Esophagus squamous epithelium (tissue), 4 donors: ENCODE measurements at regions not wholly inside any gene's neighbourhood (a gene's known extent, or its start where the extent isn't known, plus 50 kb on each side); places are given as distances from the start of the nearest gene placed in this dataset.

Source experiments
- POLR2A ChIP-seq, 4 donors: fragments of 450-650 bp; IDR thresholded peaks; one replicate each; pipeline ENCODE4 v1.6.1; 2017; ENCODE audit warnings: antibody characterized with exemption in 4 of 4, mild to moderate bottlenecking in 4 of 4, moderate library complexity in 3 of 4
- TF ChIP-seq, protein P1 (sequence below), 6 experiments: fragments of 450-650 bp in 4 of 6; fragments of 200-600 bp in 2 of 6; sonication (generic) in 2 of 6; IDR thresholded peaks; one replicate each; pipeline ENCODE4 v1.5.1; 2016 to 2019; ENCODE audit warnings: antibody characterized with exemption in 6 of 6, mild to moderate bottlenecking in 4 of 6, moderate library complexity in 4 of 6

DNA sequence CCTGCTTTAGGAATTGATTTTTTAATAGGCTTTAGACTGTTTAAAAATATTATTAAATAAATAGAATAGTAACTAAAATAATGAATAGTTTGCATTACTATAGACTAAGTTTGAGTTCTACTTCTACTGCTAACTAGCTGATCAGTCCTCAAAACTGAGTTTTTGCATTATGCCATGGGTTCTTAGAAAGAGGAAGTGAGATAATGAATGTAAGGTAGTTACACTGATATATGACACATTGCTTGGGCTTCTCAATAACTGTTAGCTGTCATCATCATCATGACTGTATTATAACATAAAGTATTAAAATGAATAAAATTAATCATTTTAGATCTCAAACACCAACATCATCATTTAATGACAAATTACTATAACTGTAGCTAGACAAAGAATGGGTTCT is 949.7 kb downstream of the TRHDE start:
- no peak for TF ChIP-seq POLR2A (IDR thresholded peaks at IDR 0.05)
- TF ChIP-seq, protein P1, sequence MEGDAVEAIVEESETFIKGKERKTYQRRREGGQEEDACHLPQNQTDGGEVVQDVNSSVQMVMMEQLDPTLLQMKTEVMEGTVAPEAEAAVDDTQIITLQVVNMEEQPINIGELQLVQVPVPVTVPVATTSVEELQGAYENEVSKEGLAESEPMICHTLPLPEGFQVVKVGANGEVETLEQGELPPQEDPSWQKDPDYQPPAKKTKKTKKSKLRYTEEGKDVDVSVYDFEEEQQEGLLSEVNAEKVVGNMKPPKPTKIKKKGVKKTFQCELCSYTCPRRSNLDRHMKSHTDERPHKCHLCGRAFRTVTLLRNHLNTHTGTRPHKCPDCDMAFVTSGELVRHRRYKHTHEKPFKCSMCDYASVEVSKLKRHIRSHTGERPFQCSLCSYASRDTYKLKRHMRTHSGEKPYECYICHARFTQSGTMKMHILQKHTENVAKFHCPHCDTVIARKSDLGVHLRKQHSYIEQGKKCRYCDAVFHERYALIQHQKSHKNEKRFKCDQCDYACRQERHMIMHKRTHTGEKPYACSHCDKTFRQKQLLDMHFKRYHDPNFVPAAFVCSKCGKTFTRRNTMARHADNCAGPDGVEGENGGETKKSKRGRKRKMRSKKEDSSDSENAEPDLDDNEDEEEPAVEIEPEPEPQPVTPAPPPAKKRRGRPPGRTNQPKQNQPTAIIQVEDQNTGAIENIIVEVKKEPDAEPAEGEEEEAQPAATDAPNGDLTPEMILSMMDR (IDR thresholded peaks at IDR 0.05) = no peak
